BJ (cell line): ENCODE measurements at regions not wholly inside any gene's neighbourhood (a gene's known extent, or its start where the extent isn't known, plus 50 kb on each side); places are given as distances from the start of the nearest gene placed in this dataset.
A peak's percentile ranks its signal among the peaks of the same experiment; 100 is the strongest.

Experiments used
- CTCF ChIA-PET: fragments of 350-600 bp; formaldehyde crosslinking; extraction: SDS; loops from one replicate; lab custom pipeline; 2021; ENCODE audit warnings: antibody characterized with exemption, inconsistent platforms; lab: Yijun Ruan, JAX
- POLR2A ChIA-PET: fragments of 300-600 bp; sonication (Branson Sonifier 250); formaldehyde crosslinking; extraction: SDS; loops from one replicate; lab custom pipeline; 2021; ENCODE audit warnings: antibody characterized with exemption; lab: Charles Lee
- DNase-seq: peaks from one replicate; pipeline ENCODE4 v3.0.0-alpha.2; 2011; ENCODE audit warnings: low read depth
- H3K27me3 ChIP-seq: 2 replicates; pipeline ENCODE4 v1.6.0; 2011; ENCODE audit warnings: low read length; ENCODE audit not compliant: control insufficient read depth, insufficient read depth
- H3K36me3 ChIP-seq: 2 replicates; pipeline ENCODE4 v1.5.1; 2011; ENCODE audit warnings: low read length; ENCODE audit not compliant: control insufficient read depth, insufficient read depth
- H3K4me3 ChIP-seq: 2 replicates; pipeline ENCODE4 v1.5.1; 2011; ENCODE audit warnings: low read depth, mild to moderate bottlenecking, control low read depth, low read length
- TF ChIP-seq, protein P1 (sequence below): IDR thresholded peaks from 2 replicates; pipeline ENCODE4 v1.5.1; 2011; ENCODE audit warnings: low read depth, mild to moderate bottlenecking, control low read depth, inconsistent platforms, low read length, moderate library complexity; ENCODE audit not compliant: insufficient read depth

DNA sequence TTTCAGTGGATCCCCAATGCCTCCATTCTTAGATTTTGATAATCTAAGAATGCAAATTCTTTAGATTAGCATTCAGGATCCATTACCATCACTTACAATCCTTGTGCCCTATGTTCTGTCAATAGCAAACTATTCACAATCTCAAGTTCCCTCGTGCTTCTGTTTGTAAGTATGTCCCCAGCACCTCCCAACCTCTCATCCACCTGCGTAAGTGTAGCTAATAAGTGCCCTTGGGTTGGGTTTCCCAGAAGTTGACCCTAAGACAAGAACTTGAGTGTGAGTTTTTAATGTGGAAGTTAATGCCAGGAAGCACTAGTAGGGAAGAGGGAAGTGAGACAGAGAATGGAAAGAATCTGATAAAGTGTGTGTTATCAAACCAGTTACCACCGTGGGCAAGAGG is 72.6 kb upstream of the PAK5 start:
- TF ChIP-seq, protein P1, sequence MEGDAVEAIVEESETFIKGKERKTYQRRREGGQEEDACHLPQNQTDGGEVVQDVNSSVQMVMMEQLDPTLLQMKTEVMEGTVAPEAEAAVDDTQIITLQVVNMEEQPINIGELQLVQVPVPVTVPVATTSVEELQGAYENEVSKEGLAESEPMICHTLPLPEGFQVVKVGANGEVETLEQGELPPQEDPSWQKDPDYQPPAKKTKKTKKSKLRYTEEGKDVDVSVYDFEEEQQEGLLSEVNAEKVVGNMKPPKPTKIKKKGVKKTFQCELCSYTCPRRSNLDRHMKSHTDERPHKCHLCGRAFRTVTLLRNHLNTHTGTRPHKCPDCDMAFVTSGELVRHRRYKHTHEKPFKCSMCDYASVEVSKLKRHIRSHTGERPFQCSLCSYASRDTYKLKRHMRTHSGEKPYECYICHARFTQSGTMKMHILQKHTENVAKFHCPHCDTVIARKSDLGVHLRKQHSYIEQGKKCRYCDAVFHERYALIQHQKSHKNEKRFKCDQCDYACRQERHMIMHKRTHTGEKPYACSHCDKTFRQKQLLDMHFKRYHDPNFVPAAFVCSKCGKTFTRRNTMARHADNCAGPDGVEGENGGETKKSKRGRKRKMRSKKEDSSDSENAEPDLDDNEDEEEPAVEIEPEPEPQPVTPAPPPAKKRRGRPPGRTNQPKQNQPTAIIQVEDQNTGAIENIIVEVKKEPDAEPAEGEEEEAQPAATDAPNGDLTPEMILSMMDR: no peak
- no peak for DNase-seq
- CTCF ChIA-PET: interaction anchor here (0.7 to 12.6 kb wide), 12 partner anchors 9 to 504 kb away, joined by 3 to 138 read pairs (median 5); no protein-coding TSS in a partner anchor
- no peak overlapping the region for H3K4me3 ChIP-seq
- H3K36me3 ChIP-seq: no peaks in the 10 kb centered on the region
- POLR2A ChIA-PET: no interaction called here
- peaks cover 1% of the 10 kb centered on the region; the same call in 1 of the 2 replicates for H3K27me3 ChIP-seq

DNA sequence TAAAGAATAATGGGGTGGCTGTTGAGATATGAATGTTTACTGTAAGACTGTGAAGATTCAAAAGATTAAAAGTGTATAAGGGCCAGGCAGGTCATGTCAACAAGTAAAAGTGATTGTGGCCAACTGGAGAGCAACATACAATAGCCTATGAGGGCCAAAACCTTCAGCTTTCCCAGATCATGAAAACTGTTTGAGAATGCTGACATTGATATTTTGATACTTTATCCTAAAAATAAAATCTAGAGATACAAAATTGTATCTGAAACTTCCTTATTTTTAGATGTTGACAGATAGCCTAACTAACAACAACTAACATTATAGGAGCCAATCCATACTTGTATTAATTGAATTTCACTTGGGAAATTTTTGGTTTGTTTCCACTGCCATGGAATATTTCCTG is 70.3 kb upstream of the PAK5 start:
- ChIA-PET CTCF (interaction anchor here (0.8 to 12.6 kb wide), 3 partner anchors 8 to 290 kb away, joined by 3 to 138 read pairs (median 3); no protein-coding TSS in a partner anchor), POLR2A (no interaction called here)
- TF ChIP-seq, protein P1: no peak
- DNase-seq: no peak
- no peak overlapping the region for H3K4me3 ChIP-seq
- H3K36me3 ChIP-seq: no peaks in the 10 kb centered on the region
- H3K27me3 ChIP-seq: peaks cover 1% of the 10 kb centered on the region; the same call in 1 of the 2 replicates

DNA sequence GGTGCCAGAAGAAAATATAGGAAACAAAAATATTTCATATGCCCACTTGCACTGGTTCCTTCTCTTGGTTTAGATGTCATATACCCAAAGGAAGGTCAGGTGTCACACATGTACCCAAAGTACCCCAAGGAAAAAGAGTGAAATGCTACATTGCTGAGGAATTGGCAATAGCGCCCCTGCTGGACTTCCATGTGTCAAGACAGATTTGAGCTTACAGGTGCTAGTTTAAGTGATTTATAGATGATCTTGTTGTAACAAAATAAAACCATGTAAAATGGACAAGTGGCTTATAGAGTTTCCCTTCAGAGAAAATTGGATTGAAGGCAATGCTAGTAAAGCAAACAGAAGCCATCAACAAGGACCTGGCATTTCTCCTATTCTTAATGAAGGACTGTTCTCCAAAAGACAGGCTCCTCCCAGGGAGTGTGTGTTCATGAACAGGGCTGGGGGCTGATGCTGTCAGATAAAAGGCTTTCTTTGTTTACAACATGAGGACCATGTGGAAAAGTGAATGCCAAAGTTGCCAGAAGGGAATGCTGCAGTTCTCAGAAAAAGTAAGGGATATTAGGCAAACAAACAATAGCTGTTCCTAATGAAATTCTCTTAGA is 64.3 kb upstream of the PAK5 start:
- CTCF ChIA-PET: interaction anchor here (1.2 to 12.6 kb wide), 5 partner anchors 10 to 286 kb away, joined by 3 to 138 read pairs (median 5); no protein-coding TSS in a partner anchor
- no peak for DNase-seq
- TF ChIP-seq, protein P1: peak; percentile 34; the same call in 1 of the 2 replicates
- Histone ChIP-seq H3K36me3 (no peaks in the 10 kb centered on the region), H3K4me3 (no peak overlapping the region), H3K27me3 (peaks cover 3% of the 10 kb centered on the region; the same call in 1 of the 2 replicates)
- POLR2A ChIA-PET: no interaction called here

DNA sequence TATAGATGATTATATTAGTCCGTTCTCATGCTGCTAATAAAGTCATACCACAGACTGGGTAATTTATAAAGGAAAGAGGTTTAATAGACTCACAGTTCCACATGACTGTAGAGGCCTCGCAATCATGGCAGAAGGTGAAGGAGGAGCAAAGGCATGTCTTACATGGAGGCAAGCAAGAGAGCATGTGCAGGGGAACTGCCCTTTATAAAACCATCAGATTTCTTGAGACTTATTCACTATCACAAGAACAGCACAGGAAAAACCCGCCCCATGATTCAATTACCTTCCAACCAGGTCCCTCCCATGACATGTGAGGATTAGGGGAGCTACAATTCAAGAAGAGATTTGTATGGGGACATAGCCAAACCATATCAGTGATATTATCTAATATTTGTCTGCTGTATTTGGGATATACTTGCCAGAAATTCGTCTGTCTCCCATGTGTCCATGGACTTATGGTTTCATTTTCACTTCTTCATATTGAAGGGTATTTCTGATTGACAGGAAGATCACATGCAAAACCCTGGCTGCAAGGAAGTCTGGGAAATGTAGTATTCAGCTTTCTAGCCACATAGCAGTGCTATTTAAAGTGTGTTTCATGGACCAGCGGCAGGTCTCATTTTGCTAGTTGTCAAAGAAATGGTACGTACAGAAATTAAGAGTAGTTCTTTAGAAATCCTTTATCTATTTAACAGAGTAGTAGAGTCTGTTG is 50.5 kb upstream of the PAK5 start:
- H3K4me3 ChIP-seq: no peak overlapping the region
- H3K36me3 ChIP-seq: no peaks in the 10 kb centered on the region
- H3K27me3 ChIP-seq: no peaks in the 10 kb centered on the region
- TF ChIP-seq, protein P1: no peak
- ChIA-PET POLR2A (no interaction called here), CTCF (no interaction called here)
- DNase-seq: no peak
